SHP77 treated with DMSO at 0.1 percent for 48 hours (cell line): ENCODE measurements at regions not wholly inside any gene's neighbourhood (a gene's known extent, or its start where the extent isn't known, plus 50 kb on each side); places are given as distances from the start of the nearest gene placed in this dataset.
"Not testable (repeated sequence)": the region's sequence is repeated elsewhere in the genome, so short reads cannot be mapped to it uniquely, and the experiment has no call there.

Experiments
- DNase-seq: peaks from one replicate; lab custom pipeline; 2025; lab: John Stamatoyannopoulos, UW

DNA sequence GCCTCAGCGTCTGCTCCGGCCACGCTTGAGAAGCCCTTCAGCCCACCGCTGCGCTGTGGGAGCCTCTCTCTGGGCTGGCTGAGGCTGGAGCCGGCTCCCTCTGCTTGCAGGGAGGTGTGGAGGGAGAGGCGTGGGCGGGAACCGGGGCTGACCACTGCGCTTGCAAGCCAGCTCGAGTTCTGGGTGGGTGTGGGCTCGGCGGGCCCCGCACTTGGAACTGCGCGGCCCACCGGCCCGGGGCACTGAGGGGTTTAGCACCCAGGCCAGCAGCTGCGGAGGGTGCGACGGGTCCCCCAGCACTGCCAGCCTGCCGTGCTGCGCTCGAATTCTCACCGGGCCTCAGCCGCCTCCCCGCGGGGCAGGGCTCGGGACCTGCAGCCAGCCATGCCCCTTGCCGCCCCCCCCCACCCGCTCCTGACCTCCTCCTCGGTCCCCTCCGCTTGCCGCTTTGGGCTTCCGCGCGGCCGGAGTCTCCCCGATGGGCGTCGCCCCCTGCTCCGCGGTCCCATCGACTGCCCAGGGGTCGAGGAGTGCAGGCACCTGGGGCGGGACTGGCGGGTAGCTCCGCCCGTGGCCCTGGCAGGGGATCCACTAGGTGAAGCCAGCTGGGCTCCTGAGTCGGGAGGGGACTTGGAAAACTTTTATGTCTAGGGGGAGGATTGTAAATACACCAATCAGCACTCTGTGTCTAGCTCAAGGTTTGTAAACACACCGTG, 106.7 kb downstream of the RAP2B start:
- DNase-seq, result no peak

DNA sequence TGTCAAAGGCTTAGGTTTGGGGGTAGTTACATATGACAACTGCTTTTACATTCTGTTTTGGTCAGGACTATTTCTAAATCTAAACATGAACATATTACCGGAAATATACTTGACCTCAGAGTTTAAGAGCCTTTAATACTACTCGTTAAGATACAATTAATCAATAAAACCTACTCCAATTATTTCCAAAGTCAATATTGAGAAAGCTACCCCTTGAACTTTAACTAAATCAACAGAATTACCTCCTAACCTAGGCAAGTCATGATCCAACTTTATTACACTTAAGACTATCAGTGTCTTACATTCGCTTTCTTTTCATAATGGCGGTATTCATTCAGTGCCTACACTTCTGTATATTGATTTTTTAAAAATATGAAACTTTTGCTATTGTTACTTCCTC, 107.7 kb downstream of the RAP2B start:
- no peak for DNase-seq

DNA sequence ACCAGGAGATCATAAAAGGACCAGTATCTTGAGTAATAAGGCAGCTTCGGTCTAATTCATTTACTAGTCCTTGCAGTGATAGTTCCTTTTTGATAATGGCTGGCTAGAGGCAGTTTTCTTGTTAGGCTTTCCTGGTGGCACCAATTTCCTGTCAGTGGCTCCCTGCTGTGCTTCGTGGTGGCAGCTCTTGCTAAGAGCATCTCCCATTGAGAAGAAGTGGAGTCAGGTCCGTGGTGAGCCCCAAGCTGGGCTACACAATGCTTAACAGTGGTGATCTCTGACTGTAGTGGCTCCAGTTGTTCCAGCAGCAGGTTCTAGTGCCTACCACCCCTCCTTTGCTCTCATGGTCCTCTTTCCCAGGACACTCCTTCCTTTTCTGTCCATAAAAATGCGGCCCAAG, 111.2 kb downstream of the RAP2B start:
- DNase-seq, result no peak

GRCh38 chr3:153273767-153274435, 111.9 kb downstream of the RAP2B start:
- no peak for DNase-seq

- no peak for DNase-seq
Observed at GRCh38 chr3:153274561-153274960, 112.5 kb downstream of the RAP2B start.

GRCh38 chr3:153275514-153275913, 113.5 kb downstream of the RAP2B start:
- no peak for DNase-seq

- DNase-seq, result no peak
Observed at GRCh38 chr3:153277029-153277428, 115.0 kb downstream of the RAP2B start.

DNA sequence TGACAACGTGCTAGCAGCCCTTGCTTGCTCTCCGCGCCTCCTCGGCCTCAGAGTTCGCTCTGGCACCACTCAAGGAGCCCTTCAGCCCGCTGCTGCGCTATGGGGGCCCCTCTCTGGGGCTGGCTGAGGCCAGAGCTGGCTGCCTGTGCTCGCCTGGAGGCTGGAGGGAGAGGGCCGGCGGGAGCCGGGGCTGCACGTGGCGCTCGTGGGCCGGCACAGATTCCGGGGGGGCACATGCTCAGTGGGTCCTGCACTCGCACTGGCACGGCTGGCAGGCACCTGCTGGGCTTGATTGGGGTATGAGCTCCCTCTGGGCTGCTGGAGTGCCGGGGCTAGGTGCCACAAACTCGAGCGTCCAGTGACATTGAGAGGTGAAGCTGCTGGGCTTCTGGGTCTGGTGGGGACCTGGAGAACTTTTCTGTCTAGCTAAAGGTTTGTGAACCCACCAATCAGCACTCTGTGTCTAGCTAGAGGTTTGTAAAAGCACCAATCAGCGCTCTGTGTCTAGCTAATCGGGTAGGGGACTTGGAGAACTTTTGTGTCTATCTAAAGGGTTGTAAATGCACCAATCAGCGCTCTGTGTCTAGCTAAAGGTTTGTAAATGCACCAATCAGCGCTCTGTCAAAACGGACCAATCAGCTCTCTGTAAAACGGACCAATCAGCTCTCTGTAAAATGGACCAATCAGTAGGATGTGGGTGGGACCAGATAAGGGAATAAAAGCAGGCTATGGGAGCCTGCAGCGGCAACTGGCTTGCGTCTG, 119.4 kb downstream of the RAP2B start:
- not testable (repeated sequence) for DNase-seq

DNA sequence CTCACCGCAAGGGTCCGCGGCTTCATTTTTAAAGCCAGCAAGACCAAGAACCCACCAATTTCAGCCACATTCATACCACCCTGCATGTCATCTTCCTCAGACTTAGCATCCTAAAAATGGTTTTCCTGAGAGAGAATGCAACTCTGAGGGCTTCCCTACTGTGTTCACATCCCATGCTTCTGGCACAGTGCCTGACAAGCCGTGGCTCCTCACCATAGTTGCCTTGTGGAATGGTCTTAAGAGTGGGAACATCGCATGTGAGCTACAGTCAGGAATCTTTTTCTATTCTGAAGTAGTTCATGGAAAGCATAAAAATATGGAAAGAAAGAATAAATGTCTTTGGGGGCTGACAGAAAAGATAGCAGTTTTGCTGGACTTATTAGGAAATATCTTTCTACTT, 120.3 kb downstream of the RAP2B start:
- no peak for DNase-seq

DNA sequence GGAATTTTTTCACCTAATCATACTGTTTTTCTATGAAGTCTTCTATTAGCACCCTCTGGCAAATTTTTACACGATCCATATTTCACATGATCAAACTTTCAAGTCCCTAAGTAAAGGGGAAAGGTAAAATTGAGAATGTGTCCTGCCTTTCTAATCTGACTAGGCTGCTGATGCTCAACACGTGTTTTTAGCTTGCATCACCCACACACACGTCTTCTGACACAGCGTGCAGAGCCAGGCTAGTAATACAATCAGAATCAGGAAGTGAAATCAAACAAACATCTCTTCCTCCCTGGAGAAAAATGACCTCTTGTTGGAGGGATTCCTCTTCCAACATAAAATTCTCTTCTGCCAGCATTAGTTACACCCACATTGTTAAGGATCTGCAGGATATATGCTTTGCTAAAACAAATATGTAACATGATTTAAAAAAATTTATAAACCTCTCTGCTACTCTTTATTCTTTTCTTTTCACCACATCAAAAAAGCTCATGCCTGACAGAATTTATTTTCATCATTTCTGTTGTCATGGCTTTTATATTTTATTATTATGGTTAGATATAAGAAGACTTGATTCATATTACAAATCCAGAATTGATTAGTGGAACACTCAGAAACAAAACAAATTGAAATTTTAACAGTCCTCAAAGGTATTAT, 122.4 kb downstream of the RAP2B start:
- DNase-seq, result no peak

GRCh38 chr3:153285194-153285641, 123.2 kb downstream of the RAP2B start:
- DNase-seq, result no peak

GRCh38 chr3:153285982-153286381, 124.0 kb downstream of the RAP2B start:
- DNase-seq, result no peak

- DNase-seq, result no peak
Observed at GRCh38 chr3:153287017-153287416, 125.0 kb downstream of the RAP2B start.

DNA sequence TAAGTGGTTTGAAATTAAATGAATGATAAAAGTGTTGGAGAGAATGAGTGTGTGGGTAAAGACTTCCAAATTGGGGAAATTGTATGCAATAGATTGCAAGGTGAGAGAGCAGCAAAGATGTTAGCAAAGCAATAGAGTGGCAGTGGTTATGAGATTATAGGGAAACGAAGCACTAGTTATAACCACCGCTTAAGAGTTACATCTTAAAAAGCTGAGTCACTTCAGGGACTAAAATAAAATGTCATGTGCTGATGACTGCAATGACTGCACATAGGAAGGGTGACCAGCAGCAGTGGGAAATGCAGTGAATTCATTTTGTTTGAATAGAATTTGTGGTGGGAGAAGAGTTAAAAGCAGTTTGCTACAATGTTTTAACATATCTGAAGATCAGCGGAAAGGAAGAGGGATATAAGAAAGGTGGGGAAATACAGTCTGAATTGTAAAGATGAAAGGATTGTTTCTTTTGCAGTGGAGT, 127.3 kb downstream of the RAP2B start:
- DNase-seq, result no peak

DNA sequence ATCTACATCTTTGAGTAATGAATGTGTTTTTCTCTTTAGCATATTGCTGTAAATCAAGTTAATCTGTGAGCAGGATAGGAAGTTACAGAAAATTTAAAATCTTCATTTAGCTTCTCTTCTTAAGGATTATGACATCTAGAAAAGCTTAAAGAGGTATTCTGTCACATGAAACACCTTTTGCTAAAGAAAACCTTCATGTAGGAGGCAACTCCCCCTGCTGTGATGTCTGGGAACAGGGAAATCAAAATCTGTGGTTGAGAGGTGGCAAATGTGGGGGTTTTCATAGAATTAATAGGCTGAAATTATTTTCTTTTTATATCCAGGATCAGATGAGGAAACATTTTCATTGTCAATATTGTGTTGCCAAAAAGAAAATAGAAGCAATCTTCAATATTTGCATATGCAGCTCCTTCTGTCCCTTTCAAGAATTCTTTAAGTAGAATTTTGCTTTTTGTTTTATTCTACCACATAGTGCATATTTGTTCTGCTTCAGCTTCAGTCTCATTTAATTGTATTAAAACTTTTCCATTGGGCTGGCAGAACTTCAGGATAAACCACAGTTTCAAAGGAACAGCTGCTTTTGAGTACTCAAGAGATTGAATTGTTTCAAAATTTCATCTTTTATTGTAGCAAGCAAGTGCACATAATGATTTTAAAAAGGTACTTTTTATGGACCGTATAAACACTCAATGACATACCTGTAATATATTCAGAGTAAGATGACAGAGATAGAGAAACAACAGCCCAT, 128.4 kb downstream of the RAP2B start:
- DNase-seq, result no peak

GRCh38 chr3:153291059-153291685, 129.1 kb downstream of the RAP2B start:
- no peak for DNase-seq

GRCh38 chr3:153293265-153293664, 131.2 kb downstream of the RAP2B start:
- DNase-seq, result no peak

GRCh38 chr3:153295901-153296300, 133.9 kb downstream of the RAP2B start:
- DNase-seq, result no peak

DNA sequence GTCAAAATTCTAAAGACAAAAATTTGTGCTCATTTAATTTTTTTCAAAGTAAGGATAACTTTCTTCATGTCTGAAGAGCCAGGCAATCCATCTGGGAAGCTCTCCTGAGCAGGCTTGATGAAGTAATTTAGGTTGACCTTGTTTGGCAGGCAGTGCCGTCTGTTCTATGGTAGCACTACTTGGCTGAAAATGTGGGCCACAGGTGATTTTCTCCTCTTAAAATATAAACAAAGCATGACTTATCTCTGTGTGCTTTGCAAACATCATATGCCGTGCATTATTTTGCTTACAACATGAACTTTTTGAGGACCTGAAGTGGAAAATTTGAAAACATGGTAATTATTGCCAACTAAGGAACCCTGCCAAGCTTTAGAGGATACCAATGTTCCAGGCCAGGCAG, 143.2 kb downstream of the RAP2B start:
- no peak for DNase-seq

GRCh38 chr3:153311541-153311940, 149.5 kb downstream of the RAP2B start:
- no peak for DNase-seq

GRCh38 chr3:153313302-153313965, 151.4 kb downstream of the RAP2B start:
- no peak for DNase-seq
